Lower leg skin (tissue), 4 donors: ENCODE measurements at regions not wholly inside any gene's neighbourhood (a gene's known extent, or its start where the extent isn't known, plus 50 kb on each side); places are given as distances from the start of the nearest gene placed in this dataset.

Experiments
- DNase-seq, 2 donors: peaks; one replicate each; pipeline ENCODE4 v3.0.0-alpha.2; 2019; ENCODE audit warnings: low spot score in 2 of 2
- H3K4me3 ChIP-seq: fragments of 200-600 bp; sonication (generic); 2 replicates; pipeline ENCODE4 v1.5.1; 2017; ENCODE audit warnings: mild to moderate bottlenecking, low read depth; ENCODE audit not compliant: poor library complexity, severe bottlenecking
- CTCF ChIP-seq, 3 donors: fragments of 450-650 bp; IDR thresholded peaks; one replicate each; pipeline ENCODE4 v1.5.1; 2016; ENCODE audit warnings: antibody characterized with exemption in 3 of 3, mild to moderate bottlenecking in 3 of 3, moderate library complexity in 2 of 3
- POLR2A ChIP-seq, 2 donors: fragments of 450-650 bp; IDR thresholded peaks; one replicate each; pipeline ENCODE4 v1.6.1; 2016 to 2017; ENCODE audit warnings: antibody characterized with exemption in 2 of 2, mild to moderate bottlenecking in 1 of 2, moderate library complexity in 1 of 2
- WGBS, 2 donors: methylation state at CpG; one replicate each; pipeline ENCODE4 v1.1.5; 2018; 5-methylcytosine and 5-hydroxymethylcytosine counted together
- intact Hi-C: fragments of 100-400 bp; cut with DNase I; formaldehyde crosslinking; loops from one replicate; pipeline ENCODE4 v1.15.0; 2023; ENCODE audit warnings: low total_unique reads

- intact Hi-C loops = no loop called here
- TF ChIP-seq CTCF (IDR thresholded peaks at IDR 0.05) = no peak
- no peak for TF ChIP-seq POLR2A (IDR thresholded peaks at IDR 0.05)
- 91 to 92% methylated on average over 16 to 22 of the region's 22 CpGs for WGBS, 2 donors
- DNase-seq = no peak
- no peak overlapping the region for H3K4me3 ChIP-seq
These were observed 52.7 kb upstream of the FAM20C start for GRCh38 chr7:139561-140243.

GRCh38 chr7:140996-141395, 51.4 kb upstream of the FAM20C start:
- DNase-seq = no peak
- 61 to 62% methylated on average over 6 of the region's 6 CpGs for WGBS, 2 donors
- no peak overlapping the region for H3K4me3 ChIP-seq
- TF ChIP-seq CTCF (IDR thresholded peaks at IDR 0.05) (no peak), POLR2A (IDR thresholded peaks at IDR 0.05) (no peak)
- intact Hi-C loops = no loop called here

GRCh38 chr7:142248-142941, 50.0 kb upstream of the FAM20C start:
- WGBS, 2 donors = 50 to 53% methylated on average over 12 of the region's 12 CpGs
- intact Hi-C loops = no loop called here
- no peak for TF ChIP-seq POLR2A (IDR thresholded peaks at IDR 0.05)
- DNase-seq = no peak
- no peak overlapping the region for H3K4me3 ChIP-seq
